NCI-H82 treated with DMSO at 0.1 percent for 48 hours (cell line): ENCODE measurements at regions not wholly inside any gene's neighbourhood (a gene's known extent, or its start where the extent isn't known, plus 50 kb on each side); places are given as distances from the start of the nearest gene placed in this dataset.
"Not testable (repeated sequence)": the region's sequence is repeated elsewhere in the genome, so short reads cannot be mapped to it uniquely, and the experiment has no call there.

ENCODE experiments used
- DNase-seq: peaks from one replicate; lab custom pipeline; 2025; ENCODE audit not compliant: unreplicated experiment; lab: John Stamatoyannopoulos, UW

- DNase-seq = no peak
Measured at GRCh38 chr4:38278255-38278654, 318.1 kb downstream of the PTTG2 start.

GRCh38 chr4:38279077-38279476 lies 318.9 kb downstream of the PTTG2 start:
- DNase-seq = no peak

GRCh38 chr4:38279650-38280322 lies 319.6 kb downstream of the PTTG2 start:
- no peak for DNase-seq

- DNase-seq = no peak
Measured at GRCh38 chr4:38280323-38280706, 320.1 kb downstream of the PTTG2 start.

- no peak for DNase-seq
Measured at GRCh38 chr4:38281371-38282071, 321.3 kb downstream of the PTTG2 start.

GRCh38 chr4:38283724-38284123 lies 323.5 kb downstream of the PTTG2 start:
- no peak for DNase-seq

GRCh38 chr4:38284294-38285030 lies 324.3 kb downstream of the PTTG2 start:
- DNase-seq = no peak

GRCh38 chr4:38287101-38287851 lies 327.1 kb downstream of the PTTG2 start:
- DNase-seq = no peak

GRCh38 chr4:38289553-38289952 lies 329.4 kb downstream of the PTTG2 start:
- no peak for DNase-seq

GRCh38 chr4:38290366-38290765 lies 330.2 kb downstream of the PTTG2 start:
- DNase-seq = no peak

GRCh38 chr4:38290914-38291313 lies 330.7 kb downstream of the PTTG2 start:
- no peak for DNase-seq

- no peak for DNase-seq
Measured at GRCh38 chr4:38292529-38292928, 332.3 kb downstream of the PTTG2 start.

GRCh38 chr4:38294238-38294637 lies 334.0 kb downstream of the PTTG2 start:
- no peak for DNase-seq

GRCh38 chr4:38297061-38297460 lies 336.9 kb downstream of the PTTG2 start:
- DNase-seq = no peak

GRCh38 chr4:38298868-38299713 lies 338.9 kb downstream of the PTTG2 start:
- no peak for DNase-seq

- no peak for DNase-seq
Measured at GRCh38 chr4:38302910-38303309, 342.7 kb downstream of the PTTG2 start.

GRCh38 chr4:38304460-38304859 lies 344.3 kb downstream of the PTTG2 start:
- not testable (repeated sequence) for DNase-seq

- no peak for DNase-seq
Measured at GRCh38 chr4:38306482-38307071, 346.4 kb downstream of the PTTG2 start.

GRCh38 chr4:38308728-38309311 lies 348.6 kb downstream of the PTTG2 start:
- DNase-seq = no peak

- no peak for DNase-seq
Measured at GRCh38 chr4:38309471-38309870, 349.3 kb downstream of the PTTG2 start.
